ENCODE measurements at regions not wholly inside any gene's neighbourhood (a gene's known extent, or its start where the extent isn't known, plus 50 kb on each side); places are given as distances from the start of the nearest gene placed in this dataset.

- 85% methylated on average over 8 of the region's 9 CpGs for WGBS (ENCODE audit: insufficient coverage)
- intact Hi-C loops (cut with micrococcal nuclease): no loop called here
- Histone ChIP-seq H3K4me1 (ENCODE audit: control insufficient read depth in 2 of 2, insufficient read depth in 2 of 2, low read length in 2 of 2) (no peaks in the 10 kb centered on the region), H3K27ac (ENCODE audit: low read length in 2 of 2) (no peak overlapping the region), H3K27me3 (replicated peaks in 1 of 4; ENCODE audit: control extremely low read depth in 1 of 4, control insufficient read depth in 3 of 4, insufficient read depth in 4 of 4, low read length in 3 of 4) (no peaks in the 10 kb centered on the region), H3K36me3 (replicated peaks in 1 of 2; ENCODE audit: control extremely low read depth in 1 of 2, control insufficient read depth in 1 of 2, extremely low read depth in 1 of 2, insufficient read depth in 2 of 2, low read length in 1 of 2) (no peaks in the 10 kb centered on the region), H3K79me2 (ENCODE audit: control insufficient read depth, insufficient read depth, low read length) (no peaks in the 10 kb centered on the region), H3K9me3 (ENCODE audit: control extremely low read depth in 1 of 3, control insufficient read depth in 2 of 3, insufficient read depth in 1 of 3, low read length in 2 of 3) (no peaks in the 10 kb centered on the region), H4K20me1 (ENCODE audit: control insufficient read depth, insufficient read depth, low read length, poor library complexity, severe bottlenecking) (no peaks in the 10 kb centered on the region), H2AFZ (ENCODE audit: insufficient read depth, low read depth, low read length, poor library complexity, severe bottlenecking) (no peak overlapping the region), H3K4me3 (ENCODE audit: control extremely low read depth in 1 of 5, extremely low read depth in 1 of 5, insufficient read depth in 1 of 5, low read depth in 2 of 5, low read length in 4 of 5) (no peak overlapping the region), H3K4me2 (replicated peaks; ENCODE audit: low read depth, low read length, poor library complexity, severe bottlenecking) (no peak overlapping the region), H3K9ac (ENCODE audit: low read length) (no peak overlapping the region)
- no peak overlapping the region for H3K27ac Mint-ChIP-seq
- H3K27me3 Mint-ChIP-seq: no peaks in the 10 kb centered on the region
- CTCF ChIA-PET: no interaction called here
- no peak overlapping the region for H3K4me3 Mint-ChIP-seq
- no peaks in the 10 kb centered on the region for H3K4me1 Mint-ChIP-seq
- ATAC-seq (ENCODE audit: low read depth): no peak
- no peak for DNase-seq
- no peaks in the 10 kb centered on the region for H3K9me3 Mint-ChIP-seq (ENCODE audit: insufficient read depth)
- POLR2A ChIA-PET: no interaction called here
- TF ChIP-seq EZH2 (IDR thresholded peaks at IDR 0.05; ENCODE audit: borderline replicate concordance, insufficient read depth, low read depth, low read length, poor library complexity, severe bottlenecking): no peak
- TF ChIP-seq CTCF (IDR thresholded peaks at IDR 0.05): no peak
Observed at GRCh38 chr7:156492170-156492569, 148.4 kb upstream of the RNF32 start.

- H3K4me3 ChIP-seq (ENCODE audit: control extremely low read depth in 1 of 5, extremely low read depth in 1 of 5, insufficient read depth in 1 of 5, low read depth in 2 of 5, low read length in 4 of 5): no peak overlapping the region
- H3K9ac ChIP-seq (ENCODE audit: low read length): no peak overlapping the region
- H4K20me1 ChIP-seq (ENCODE audit: control insufficient read depth, insufficient read depth, low read length, poor library complexity, severe bottlenecking): no peaks in the 10 kb centered on the region
- H3K9me3 ChIP-seq (ENCODE audit: control extremely low read depth in 1 of 3, control insufficient read depth in 2 of 3, insufficient read depth in 1 of 3, low read length in 2 of 3): no peaks in the 10 kb centered on the region
- H3K27me3 Mint-ChIP-seq: no peaks in the 10 kb centered on the region
- H3K4me2 ChIP-seq (replicated peaks; ENCODE audit: low read depth, low read length, poor library complexity, severe bottlenecking): no peak overlapping the region
- no peak for DNase-seq
- no peak overlapping the region for H3K4me3 Mint-ChIP-seq
- TF ChIP-seq EZH2 (IDR thresholded peaks at IDR 0.05; ENCODE audit: borderline replicate concordance, insufficient read depth, low read depth, low read length, poor library complexity, severe bottlenecking) (no peak), CTCF (IDR thresholded peaks at IDR 0.05) (no peak)
- no peak overlapping the region for H3K27ac ChIP-seq (ENCODE audit: low read length in 2 of 2)
- intact Hi-C loops (cut with micrococcal nuclease): no loop called here
- H3K79me2 ChIP-seq (ENCODE audit: control insufficient read depth, insufficient read depth, low read length): no peaks in the 10 kb centered on the region
- POLR2A ChIA-PET: no interaction called here
- H3K27me3 ChIP-seq (replicated peaks in 1 of 4; ENCODE audit: control extremely low read depth in 1 of 4, control insufficient read depth in 3 of 4, insufficient read depth in 4 of 4, low read length in 3 of 4): no peaks in the 10 kb centered on the region
- H3K36me3 ChIP-seq (replicated peaks in 1 of 2; ENCODE audit: control extremely low read depth in 1 of 2, control insufficient read depth in 1 of 2, extremely low read depth in 1 of 2, insufficient read depth in 2 of 2, low read length in 1 of 2): no peaks in the 10 kb centered on the region
- no peak overlapping the region for H3K27ac Mint-ChIP-seq
- H3K4me1 Mint-ChIP-seq: no peaks in the 10 kb centered on the region
- ATAC-seq (ENCODE audit: low read depth): no peak
- no peak overlapping the region for H2AFZ ChIP-seq (ENCODE audit: insufficient read depth, low read depth, low read length, poor library complexity, severe bottlenecking)
- no peaks in the 10 kb centered on the region for H3K9me3 Mint-ChIP-seq (ENCODE audit: insufficient read depth)
- CTCF ChIA-PET: no interaction called here
- WGBS (ENCODE audit: insufficient coverage): no CpG with 5 or more reads among the region's 5 CpGs
- no peaks in the 10 kb centered on the region for H3K4me1 ChIP-seq (ENCODE audit: control insufficient read depth in 2 of 2, insufficient read depth in 2 of 2, low read length in 2 of 2)
Observed at GRCh38 chr7:156491435-156491834, 149.1 kb upstream of the RNF32 start.

All from B cell (primary cell).